Germinal center (tissue), 1 donor: ENCODE measurements at regions not wholly inside any gene's neighbourhood (a gene's known extent, or its start where the extent isn't known, plus 50 kb on each side); places are given as distances from the start of the nearest gene placed in this dataset.
A peak's percentile ranks its signal among the peaks of the same experiment; 100 is the strongest.

Experiments used
- DNase-seq: peaks from one replicate; pipeline ENCODE4 v3.0.0; 2012; ENCODE audit warnings: mixed read lengths, low spot score

DNA sequence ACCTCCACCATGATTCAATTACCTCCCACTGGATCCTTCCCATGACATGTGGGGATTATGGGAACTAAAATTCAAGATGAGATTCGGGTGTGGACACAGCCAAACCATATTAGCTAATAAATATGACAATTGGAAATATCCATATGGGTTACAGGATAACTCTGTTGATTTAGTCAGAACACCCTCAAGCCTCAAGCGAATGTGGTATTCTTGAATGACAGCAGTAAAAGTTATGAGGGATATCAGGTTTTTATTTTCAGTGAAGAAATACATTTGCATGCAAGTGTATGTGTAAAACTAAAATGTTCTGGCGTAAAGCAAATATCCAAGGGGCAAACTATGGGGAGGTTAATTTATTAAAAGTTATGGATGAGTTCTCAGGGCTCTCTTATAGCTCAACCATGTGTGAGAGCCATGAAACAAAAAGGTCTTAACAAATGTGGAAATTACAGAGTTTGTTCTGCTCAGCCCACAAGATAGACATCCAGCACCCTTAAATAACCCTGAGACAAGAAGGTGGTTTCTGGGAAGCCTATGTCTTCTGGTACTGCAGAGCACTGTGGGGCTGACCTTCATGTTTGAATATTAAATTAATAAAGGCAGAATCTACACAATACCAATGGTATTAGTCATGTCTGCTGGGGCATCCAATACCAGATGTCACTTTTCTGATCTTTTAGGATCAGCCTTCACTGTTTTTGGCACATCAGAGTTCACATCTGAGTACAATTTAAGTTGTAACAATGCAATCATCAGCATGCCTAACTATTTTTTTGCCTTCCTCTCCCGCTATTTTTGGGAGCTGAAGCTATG, 370.5 kb upstream of the RSPO3 start:
- DNase-seq: no peak

DNA sequence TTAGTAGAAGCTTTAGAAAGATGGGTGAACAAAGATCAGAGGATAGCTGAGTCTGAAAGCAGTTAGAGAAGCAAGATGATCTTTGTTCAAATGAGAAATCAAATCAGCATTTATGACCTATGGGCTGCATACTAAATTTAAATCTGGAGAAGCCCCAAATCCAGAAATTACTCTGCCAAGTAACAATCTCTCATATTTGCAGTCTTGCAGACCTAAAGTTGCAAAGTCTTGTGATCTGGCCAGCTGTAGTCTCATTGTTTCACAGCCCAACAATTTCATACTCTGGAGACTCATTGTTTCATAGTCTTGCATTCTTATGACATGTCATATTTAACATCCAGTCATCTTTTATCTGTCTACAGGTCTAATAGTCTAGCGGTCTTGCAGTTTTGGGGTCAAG, 364.9 kb upstream of the RSPO3 start:
- no peak for DNase-seq

GRCh38 chr6:126761854-126762253, 356.6 kb upstream of the RSPO3 start:
- DNase-seq: no peak

DNA sequence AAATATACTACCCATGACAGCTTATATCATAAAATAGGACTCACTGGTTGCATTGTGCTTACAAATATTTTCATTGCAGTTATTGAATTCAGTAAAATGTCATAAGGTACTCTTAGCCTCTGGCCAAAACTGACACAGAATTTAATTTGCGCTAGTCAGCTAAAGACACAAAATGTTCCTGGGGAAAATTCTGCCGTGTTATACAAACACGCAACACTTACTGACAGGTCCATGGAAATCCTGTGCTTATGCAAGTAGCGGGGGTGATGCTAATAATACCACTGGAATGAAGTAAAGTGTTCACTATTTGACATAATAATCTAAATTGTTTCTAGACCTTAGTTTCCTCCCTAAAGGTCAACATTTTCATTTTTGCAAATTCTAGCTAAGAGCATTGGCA, 354.4 kb upstream of the RSPO3 start:
- no peak for DNase-seq

DNA sequence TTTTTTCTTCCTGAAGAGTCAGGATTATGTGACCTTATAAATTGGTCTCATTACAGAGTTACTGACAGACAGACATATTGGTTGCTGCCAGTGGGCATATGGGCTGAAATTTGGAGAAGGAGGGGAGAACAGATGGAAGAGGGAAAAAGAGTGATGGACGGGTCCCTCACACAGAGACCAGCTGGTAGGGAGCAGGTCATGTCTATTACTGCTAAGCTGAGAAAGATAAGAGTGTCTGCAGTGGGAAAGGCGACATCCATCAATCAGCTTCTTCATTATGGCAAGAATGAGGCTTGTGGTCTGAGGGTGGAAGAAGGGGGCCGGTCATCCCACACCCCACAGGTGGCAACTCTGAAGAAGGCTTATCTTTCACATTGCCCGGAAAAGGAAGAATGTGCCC, 353.8 kb upstream of the RSPO3 start:
- no peak for DNase-seq

DNA sequence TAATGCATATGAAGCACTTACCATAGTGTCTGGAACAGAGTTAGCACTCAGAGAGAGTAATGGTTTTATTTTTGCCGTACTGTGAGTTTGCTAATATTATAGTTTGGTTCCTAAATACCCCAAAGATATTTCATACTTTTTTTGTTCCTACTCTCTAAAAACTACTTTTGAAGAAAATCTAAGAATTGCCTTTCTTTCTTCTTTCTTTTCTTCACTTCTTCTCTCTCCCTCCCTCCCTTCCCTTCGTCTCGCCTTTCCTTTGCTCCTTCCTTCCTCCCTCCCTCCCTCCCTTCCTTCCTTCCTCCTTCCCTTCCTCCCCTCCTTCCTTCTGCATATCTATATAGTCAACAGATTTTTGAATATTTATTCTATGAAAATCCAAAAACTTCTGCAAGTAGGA, 351.7 kb upstream of the RSPO3 start:
- no peak for DNase-seq

DNA sequence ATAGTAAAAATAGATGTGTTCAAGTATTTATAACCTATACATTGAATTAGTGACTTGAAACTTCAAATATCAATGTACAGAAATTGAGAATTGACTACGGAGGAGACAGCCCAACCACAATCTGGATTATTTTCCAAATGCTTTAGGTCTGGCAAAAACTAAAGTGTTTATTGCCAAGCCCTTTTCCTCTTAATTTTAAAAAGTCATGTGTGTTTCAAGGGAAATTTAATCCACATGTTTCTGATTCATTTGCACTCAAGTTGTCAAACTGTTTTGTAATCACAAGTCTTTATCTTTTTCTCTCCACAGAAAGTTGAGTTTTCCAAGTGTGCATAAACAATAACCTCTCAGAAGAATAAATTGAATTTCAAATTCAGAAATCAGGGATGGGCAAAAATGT, 350.8 kb upstream of the RSPO3 start:
- no peak for DNase-seq

GRCh38 chr6:126770176-126770575, 348.3 kb upstream of the RSPO3 start:
- no peak for DNase-seq

DNA sequence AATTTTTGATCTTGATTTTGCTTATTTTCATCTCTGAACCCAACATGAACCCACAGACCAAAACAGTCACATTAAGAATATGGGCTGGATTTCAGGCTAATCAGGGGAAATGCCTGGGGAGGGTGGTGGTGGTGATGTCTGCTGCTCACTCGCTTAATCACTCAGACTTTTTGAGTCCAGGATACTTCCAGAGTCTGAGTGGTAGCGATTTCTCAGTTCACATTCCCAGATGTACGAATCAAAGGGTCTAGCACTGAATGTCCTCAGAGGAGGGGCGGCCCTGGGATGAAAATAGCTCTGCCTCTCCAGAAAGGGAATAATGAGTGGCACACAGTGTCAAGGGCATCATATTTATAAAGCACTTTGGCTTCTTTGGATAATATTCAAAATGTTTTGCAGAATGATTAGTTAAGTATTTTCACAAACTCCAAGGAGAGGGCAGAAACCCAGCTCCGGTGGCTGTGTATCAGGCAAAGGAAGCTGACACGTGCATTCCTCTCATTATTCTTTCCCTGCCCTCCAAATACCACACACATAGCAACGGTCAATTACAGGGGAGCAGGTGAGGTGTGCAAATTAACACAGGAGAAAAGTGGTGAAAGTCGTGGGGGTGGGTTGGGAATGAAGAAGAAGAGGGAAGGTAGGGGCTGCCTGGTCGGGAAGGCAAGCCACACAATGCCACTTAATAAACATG, 345.2 kb upstream of the RSPO3 start:
- DNase-seq: no peak

- no peak for DNase-seq
Measured at GRCh38 chr6:126779331-126779730, 339.1 kb upstream of the RSPO3 start.

GRCh38 chr6:126781582-126781981, 336.9 kb upstream of the RSPO3 start:
- no peak for DNase-seq

DNA sequence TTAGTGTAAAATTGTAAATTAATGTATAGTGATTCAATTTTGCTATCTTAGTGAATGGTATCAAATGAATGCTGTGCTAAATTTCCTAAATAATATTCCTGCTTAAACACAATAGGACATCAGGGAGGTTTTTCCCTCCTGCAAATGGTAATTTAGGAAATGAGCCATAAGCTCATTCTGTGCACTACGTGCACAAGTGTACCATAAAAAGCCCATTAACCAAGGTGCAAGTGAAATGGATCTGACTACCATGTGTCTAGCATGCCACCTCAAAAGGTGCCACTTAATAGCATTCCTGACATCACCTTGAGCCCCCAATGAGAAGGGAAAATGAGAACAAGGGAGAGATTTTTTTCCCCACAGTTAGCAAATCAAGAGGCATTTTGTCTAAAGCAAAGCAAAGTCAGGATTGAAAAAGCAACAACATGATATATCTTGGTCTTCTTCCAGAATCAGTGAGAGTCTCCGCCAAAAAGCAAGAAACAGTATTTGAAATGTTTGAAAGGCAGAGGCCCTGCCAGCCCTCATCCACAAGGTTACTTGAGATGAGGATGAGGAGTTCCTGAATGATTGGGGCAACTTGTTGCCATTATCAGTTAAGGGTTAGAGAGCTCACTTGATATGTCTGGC, 334.2 kb upstream of the RSPO3 start:
- no peak for DNase-seq

- DNase-seq: no peak
Measured at GRCh38 chr6:126786262-126786661, 332.2 kb upstream of the RSPO3 start.

- no peak for DNase-seq
Measured at GRCh38 chr6:126787635-126788034, 330.8 kb upstream of the RSPO3 start.

DNA sequence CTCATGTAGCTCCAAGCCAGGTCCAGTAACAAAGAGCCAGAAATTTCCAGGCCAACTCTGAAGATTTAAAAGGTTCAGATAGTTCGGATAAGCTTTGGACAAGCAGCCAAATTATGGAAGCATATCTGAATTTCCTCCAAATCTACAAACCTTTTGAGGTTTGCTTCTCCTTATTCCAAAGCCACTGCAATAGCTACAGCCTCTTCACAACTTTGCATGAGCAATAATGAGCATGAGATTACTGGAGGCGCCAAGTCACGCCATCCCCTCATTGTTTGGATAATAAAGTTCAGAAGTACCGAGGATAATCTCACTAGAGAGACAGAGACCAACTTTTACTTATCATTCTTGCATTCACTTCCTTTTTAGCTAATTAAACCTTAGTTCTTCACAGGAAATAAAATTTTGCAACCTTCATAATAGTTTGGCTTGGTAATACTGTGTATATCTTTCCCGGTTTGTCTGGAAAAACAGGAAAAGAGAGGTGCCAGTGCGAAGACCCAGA, 329.6 kb upstream of the RSPO3 start:
- DNase-seq: no peak

DNA sequence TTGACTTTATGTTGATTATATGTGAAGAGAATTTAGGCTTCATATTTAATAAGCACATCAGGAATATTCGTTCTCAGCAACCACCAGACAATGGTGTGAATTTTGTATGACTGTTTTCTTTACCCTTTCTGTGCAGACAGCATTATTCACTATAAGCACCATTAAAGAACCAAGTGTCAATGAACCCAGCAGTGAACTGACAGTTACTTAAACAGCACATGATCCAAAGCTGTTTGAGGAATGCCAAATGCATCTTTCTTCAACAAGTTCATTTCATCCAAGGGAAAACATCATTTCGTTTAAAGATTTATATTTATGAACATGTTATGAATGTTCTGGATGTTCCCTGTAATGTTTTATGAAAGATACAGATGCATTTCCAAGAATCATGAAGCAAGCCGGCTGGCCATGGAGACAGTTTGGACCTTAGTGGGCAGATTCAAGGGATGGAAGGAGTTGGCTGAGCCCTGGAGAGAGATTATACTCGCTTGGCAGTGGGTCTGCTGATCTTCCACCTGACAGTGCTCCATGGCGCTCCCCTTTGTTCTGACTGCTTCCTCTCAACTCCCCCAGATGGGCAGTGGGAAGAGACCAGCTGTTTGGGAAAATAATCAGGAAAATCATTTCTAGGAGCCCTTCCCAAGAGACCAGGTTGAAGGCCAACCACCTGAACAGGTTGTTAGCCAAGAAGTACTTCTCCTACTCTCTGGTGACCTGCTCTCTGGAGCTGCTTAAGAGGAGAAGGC, 326.0 kb upstream of the RSPO3 start:
- DNase-seq: no peak

DNA sequence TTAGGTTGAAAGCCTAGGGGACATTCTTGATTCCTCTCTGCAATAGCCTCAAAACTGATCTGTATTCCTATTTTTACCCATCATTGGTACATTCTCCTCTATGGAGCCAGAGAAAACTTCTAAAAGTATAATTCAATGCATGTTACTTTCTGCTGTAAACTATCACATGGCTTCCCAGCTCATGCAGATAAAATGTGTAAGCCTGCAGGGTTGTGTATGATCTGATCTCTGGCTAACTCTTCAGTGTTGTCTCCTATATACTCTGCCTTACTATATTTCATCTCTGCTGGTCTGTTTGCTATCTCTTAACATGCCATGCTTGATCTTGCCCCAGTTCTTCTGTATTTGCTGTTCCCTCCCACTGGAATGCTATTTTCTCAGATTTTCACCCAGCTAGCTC, 323.3 kb upstream of the RSPO3 start:
- DNase-seq: no peak

- no peak for DNase-seq
Measured at GRCh38 chr6:126797981-126798380, 320.5 kb upstream of the RSPO3 start.

GRCh38 chr6:126803769-126804168, 314.7 kb upstream of the RSPO3 start:
- DNase-seq: no peak

GRCh38 chr6:126804332-126805064, 314.0 kb upstream of the RSPO3 start:
- peak; percentile 14 for DNase-seq

GRCh38 chr6:126805861-126806260, 312.6 kb upstream of the RSPO3 start:
- no peak for DNase-seq

- no peak for DNase-seq
Measured at GRCh38 chr6:126807876-126808275, 310.6 kb upstream of the RSPO3 start.
